TTC549 (cell line): ENCODE measurements at regions not wholly inside any gene's neighbourhood (a gene's known extent, or its start where the extent isn't known, plus 50 kb on each side); places are given as distances from the start of the nearest gene placed in this dataset.
"Not testable (repeated sequence)": the region's sequence is repeated elsewhere in the genome, so short reads cannot be mapped to it uniquely, and the experiment has no call there.

ENCODE experiments used
- FAIRE-seq: peaks from 2 replicates; lab custom pipeline; 2012; peaks lifted over from hg19 to GRCh38; lab: Jason Lieb, UNC

DNA sequence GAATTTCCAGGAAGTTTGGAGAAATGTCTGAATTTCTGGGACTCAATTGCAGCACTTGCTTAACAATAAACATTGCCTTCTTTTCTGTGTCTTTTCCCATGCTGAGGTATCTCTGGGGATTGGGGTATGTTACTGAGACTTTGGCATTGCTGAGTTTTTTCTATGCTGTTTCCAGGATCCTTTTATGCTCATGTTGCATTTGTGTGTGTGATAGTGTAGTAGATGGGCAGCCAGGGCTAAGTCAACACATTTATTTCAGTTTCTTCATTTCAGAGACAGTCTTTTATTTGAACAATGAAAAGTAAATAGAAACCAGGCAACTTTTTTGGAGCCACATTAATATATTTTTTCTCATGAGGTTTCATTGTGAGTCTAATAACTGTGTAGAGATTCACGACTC is 1160.3 kb upstream of the TMEM132C start:
- no peak for FAIRE-seq

DNA sequence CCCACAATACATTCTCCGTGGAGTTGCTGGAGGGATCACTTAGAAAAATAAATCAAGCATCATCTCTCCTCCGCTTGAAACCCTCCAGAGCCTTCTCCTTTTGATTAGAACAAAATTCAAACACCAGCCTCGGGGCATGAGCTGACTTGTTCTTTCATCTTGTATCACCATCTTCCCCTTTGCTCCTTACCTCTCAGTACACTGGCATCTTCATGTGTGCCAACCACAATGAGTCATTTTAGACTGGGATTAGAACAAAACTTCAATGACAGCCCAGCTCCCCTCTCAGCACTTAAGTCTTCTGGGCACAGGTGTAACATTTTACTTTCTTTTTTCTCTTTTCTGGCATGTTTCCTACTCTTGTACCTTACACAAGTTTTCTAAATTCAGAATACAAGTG is 1159.2 kb upstream of the TMEM132C start:
- FAIRE-seq, result no peak

DNA sequence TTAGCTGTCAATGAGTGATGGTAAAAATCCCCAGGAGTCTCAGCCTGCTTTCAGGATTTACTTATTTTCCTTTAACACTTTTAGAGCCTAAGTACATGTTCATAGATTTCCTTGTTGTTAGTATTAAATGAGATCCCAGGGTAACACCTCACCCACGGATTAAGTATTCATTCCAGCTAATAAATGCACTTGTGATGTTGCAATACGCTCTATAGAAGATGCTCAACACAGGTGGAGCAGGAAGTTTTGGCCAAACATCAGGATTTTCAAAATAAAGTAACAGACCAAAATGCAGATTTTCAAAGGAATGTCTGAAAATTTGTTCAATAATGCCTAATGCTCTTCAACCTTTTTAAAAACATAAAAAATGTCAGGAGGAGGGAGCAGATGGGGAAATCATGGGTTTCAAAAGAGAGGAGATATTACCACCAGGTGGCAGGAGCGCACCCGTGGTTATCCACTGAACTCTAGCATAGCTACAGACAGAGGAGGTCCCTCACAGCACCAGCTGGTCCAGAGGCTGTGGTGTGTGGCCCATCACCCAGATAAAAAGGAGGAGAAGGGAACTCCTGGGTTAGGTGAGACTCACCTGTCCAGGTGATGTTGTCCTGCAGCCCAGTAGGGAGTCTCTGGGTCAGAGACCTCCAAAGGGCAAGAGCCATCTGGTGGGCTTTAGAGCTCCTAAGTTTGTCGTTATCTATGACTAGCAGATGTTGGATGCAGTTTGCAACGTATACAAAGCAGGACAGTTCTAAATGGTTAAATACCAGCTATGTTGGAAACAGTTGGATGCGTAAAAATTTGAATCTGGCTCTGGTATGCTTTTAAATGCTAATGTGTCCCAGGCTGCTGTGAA is 1158.4 kb upstream of the TMEM132C start:
- no peak for FAIRE-seq

DNA sequence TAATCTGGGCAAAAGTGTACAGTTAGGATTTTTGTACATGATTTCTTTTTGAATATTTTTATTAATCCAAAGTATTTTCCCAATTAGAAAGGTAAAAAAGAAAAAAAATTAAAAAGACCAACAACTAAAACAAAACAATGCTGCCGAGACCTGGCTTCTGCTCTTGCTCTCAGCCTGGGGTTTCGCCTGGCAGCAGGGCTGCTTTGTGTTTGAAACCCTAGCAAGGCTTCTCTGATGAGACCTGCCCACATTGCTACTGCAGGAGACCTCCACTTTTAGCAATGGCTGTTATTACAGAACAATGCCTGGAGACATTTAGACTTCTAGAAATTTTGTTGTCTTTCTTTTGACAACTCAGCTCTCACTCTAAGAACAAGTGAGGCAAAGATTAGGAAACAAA is 1153.0 kb upstream of the TMEM132C start:
- FAIRE-seq, result no peak

DNA sequence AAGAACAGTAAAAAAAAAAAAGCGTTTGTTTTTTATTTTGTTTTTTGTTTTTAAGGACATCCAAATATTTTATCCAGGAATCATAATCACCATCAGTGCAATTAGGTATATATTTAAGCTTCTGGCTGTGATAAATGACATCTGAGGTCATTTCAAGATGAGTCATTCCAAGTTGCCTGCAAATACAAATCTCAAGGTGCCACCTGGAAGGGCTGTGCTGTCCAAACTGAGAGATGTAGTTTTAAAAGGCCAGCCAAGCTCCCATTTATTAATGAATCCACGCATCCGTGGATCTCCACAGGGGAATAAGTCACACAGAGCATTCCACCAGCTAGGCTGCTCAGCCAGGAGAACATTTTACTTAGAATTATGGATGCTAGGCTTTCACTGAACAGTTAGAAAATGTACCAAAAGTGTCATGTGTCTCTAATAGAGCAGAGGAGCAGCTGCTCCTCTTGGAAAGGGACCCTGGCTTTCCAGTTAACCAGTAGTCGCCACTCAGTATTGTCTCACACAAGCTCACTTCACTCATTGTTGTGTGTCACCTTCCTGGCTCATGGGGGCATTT is 1151.4 kb upstream of the TMEM132C start:
- no peak for FAIRE-seq

DNA sequence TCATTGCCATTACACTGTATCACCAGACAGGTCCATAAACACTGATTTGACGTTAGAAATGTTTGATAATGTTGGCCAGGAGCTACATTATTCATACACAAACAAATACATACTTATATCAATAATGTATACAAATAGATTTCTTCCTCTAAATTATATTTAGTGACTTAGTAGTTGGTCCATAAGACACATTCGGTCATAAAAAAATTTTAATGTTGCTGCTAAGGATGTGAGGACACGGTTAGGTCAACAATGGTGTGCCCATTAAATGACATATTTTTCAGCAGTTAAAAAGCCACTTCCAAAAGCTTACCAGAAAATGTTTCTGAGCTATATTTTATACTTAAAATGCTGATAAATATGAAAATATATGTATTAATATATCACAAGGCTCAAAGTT is 1148.7 kb upstream of the TMEM132C start:
- no peak for FAIRE-seq

DNA sequence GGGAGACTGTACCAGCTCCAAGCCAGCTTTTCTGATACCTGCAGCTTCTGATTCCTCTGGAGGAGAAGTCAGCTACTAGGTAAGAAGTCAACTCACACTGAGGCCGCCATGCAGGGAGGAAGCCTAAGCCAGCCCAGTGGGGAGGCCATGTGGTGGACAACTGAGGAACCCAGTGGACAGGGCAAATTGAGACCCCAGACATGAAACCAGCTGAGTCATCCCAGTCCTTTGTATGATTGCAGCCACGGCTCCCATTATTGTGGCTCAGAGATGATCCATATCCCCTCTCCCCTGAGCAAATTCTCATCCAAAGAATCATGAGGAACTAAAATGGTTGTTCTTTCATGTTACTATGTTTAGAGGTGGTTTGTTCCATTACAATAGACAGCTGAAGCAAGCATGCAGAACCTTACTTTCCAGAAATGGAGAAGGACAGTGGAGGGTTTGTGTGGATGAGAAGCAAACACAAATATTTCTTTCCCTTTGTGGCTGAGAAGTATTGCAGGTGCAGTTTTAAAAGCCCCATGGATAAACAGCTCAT is 1147.3 kb upstream of the TMEM132C start:
- no peak for FAIRE-seq

DNA sequence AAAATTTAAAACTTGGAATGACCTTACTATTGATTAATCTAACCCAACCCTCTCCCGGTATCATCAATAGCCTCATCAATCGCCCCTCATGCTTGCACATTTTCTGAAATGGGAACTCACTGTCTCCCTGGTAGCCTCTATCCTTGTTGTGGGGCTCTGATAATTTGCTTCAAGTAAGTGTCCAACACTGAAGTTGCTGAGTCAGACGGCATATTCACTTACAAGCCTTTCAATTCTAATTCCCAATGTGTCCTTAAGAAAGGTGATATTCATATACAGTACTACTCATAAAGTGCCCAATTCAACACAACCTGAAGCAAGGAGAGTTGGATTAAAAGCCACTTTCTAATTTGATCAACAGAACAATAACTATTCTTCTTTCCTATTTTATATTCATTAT is 1146.1 kb upstream of the TMEM132C start:
- FAIRE-seq, result no peak

DNA sequence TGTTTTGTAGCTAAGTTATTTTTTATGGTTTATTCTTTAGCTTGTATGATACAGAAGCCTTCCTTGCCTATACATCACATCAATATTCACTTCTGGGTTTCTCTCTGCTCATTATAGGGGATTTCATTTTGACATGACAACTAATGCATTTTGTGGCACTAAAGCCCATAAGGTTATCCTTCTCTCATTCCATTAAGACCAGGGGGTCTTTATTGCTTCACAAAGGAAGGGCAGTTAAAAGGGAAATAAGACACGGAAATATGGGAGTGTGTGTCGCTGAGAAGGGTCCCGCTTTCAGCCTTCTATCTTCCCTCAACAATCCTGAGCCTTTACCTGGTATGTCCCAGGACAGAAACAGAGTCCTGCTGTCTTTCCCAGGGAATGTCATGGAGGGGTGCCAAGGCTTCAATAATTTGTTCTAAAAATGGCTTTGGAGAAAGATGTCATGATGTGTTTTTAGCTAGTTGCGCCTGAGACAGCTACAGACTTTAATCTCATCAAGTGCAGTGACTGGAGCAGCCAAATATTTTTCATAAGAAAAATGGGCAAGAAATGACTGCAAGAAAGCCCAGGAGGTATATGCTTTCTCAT is 1145.4 kb upstream of the TMEM132C start:
- FAIRE-seq, result no peak

DNA sequence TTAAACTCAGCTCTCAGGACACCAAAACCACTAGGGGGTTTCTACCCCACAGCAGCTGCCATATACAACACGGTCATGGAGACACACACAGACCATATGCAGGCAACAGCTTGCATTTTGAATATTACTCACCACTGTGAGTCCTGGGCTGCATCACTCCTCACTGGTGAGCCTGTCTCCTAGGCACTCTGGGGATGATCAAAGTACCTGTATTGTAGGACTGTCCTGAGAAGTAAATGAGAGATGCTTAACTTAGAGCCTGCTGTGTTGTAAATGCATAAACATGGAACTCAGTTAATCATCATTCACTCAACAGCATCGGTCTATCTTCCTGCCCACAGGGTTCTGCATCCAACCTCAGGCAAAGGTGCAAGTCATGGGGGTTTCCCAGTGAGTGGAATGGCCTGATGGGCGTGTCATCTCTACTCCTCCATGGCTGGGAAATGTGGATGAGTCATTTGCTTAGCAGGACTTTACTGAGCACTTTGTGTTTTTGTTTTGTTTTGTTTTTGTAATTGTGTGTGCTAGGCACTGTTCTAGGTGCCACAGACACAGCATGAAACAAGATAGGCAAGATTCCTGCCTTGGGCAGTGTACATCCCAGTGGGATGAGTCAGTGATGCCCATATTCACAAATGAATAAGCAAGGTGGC is 1141.2 kb upstream of the TMEM132C start:
- no peak for FAIRE-seq

DNA sequence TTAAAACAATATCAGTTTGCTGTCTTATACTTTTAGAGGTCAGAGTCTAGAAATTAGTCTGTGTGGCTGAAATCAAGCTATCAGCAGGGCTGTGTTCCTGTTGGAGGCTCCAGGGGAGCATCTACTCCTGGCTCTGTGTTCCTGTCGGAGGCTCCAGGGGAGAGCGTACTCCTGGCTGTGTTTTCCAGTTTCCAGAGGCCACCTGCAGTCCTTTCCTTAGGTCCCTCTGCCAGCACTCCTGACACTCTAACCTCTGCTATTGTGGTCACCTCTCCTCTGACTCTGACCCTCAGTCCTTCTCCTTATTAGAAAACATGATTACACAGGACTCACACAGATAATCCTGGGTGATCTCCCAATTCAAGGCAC is 1140.7 kb upstream of the TMEM132C start:
- no peak for FAIRE-seq

DNA sequence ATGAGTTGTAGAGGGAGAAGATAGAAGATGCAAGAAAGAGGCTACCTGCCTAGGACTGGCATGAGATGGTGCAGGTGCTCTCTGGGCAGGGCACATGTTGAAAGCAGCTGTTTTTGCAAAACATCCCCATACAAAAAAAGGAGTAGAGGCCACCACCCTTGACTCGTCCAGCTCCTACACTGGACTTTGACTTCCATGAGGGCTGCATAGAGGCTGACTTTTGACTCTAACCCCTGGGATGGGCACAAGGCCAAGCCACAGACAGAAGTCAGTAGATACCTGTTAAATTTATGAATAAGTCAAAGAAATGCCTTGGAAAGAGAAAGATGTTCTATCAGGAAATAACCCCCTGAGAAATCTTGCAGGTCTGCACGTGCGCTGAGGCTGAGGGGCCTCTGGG is 1139.1 kb upstream of the TMEM132C start:
- no peak for FAIRE-seq

DNA sequence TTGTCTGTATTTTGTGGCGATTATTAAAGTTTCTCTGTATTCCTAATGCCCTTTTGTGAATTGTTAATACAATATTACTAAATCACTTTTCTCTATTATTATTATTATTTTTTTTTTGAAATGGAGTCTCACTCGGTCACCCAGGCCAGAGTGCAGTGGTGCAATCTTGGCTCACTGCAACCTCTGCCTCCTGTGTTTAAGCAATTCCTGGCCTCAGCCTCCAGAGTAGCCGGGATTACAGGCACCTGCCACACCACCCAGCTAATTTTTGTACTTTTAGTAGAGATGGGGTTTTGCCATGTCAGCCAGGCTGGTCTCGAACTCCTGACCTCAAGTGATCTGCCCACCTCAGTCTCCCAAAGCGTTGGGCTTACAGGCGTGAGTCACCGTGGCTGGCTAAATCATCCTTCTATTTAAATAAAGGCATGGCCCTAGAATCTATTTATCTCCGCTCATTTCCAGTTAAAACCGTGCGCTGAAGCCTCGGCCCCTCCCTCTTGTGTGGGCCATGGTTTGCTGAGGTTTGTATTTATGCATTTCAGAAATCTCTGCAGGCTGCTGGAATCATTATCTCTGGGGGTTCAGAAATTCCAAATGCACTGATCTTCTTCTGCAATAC is 1136.4 kb upstream of the TMEM132C start:
- no peak for FAIRE-seq

DNA sequence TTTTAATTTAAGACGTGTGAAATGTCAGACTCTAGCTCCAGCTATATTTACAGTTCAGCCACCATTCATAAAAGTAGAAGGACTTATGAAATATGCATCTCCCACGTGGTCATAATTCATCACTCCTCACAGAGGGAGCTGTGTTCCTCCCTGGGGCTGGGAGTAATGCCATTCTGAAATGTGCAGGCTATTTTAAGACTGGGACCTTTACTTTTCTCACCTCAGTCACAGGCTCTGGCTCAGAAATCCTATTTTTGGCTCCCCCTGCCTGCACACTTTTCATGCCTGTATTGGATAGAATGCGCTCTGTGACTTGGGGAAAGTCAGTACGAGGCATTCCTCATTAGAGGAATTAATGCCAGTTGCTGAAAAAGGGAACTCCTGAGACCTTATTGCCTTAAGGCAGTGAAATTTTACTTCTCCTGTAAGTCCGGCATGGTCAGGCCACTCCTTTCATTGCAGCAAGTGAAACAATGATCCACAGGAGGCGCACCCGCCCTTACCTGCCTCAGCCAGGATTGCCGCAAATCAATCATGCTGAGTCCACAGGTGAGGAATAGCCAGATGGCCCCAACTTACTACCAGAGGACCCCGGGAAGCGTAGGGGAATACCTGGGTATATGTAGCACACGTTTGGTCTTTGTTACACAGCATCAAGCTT is 1133.2 kb upstream of the TMEM132C start:
- FAIRE-seq, result no peak

DNA sequence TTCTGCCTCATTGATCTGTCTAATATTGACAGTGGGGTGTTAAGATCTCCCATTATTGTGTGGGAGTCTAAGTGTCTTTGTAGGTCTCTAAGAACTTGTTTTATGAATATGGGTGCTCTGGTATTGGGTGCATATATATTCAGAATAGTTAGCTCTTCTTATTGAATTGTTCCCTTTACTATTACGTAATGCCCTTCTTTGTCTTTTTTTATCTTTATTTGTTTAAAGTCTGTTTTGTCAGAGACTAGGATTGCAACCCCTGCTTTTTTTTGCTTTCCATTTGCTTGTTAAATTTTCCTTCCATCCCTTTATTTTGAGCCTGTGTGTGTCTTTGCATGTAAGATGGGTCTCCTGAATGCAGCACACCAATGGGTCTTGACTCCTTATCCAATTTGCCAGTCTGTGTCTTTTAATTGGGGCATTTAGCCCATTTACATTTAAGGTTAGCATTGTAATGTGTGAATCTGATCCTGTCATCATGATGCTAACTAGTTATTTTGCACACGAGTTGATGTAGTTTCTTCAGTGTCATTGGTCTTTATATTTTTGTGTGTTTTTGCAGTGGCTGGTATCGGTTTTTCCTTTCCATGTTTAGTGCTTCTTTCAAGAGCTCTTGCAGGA is 1126.0 kb upstream of the TMEM132C start:
- FAIRE-seq, result not testable (repeated sequence)

DNA sequence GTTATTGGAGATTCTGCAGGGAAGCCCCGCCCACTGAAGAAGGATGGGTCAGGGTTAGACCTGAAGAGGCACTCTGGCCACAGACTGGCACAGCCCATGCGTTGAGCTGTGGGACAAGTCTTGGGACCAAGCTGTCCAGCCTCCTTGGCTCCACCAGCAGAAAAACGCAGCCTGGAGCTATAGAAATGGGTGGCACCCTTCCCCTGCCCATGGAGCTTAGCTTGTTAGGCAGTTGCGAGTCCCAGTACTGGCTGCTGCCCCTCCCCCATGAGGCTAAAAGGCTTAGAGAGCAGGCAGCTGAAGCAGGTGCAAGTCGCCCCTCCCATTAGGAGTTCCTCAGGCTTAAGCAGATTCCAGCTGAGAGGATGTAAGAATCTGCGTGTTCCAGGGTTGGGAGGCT is 1124.0 kb upstream of the TMEM132C start:
- FAIRE-seq, result no peak

DNA sequence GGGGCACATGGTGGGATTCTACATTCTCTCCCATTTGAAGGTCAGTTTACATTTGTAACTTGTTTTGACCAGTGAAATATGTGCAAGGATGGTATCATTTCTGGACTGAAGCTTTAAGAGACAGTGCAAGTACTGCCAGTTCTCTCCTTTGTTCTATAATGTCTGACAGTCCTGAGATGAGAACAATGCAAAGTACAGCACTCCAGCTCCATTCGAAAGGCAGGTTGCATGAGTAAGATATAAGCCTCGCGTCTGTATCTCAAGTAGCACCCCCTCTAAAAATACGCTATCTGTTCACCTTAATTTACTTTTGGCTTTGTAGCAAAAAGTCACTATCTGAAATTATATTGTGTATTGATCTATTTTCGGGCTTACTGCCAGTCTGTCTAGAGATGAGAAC is 1122.2 kb upstream of the TMEM132C start:
- no peak for FAIRE-seq

DNA sequence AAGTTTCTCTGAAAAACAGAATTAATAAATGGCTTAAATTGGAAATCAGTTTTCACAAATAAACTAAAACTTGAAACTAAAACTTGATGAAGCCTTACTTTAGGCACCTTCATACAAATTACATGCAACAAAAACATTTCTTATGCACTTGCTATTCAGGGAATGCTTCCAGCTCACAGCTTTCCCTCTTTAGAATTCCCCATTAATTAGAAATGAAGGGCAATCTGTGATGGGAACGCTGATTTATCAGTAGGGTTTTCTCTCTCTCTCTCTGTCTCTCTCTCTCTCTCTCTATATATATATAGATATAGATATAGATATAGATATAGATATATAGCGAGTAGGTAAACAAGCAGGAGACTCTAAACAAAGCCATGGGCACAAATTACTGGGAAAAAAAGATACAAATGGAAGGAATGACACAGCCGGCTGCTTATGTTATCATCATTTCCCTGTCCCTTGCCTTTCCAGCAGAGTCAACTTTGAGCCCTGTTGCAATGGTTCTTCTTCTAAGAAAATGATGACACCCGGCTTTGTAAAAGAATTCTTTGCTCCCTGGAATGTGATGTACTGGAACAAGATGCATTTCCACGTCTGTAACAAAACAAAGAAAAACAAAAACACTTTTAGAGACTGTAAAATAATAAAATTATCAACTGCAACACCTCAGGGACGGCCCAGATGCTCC is 1121.6 kb upstream of the TMEM132C start:
- FAIRE-seq, result no peak

DNA sequence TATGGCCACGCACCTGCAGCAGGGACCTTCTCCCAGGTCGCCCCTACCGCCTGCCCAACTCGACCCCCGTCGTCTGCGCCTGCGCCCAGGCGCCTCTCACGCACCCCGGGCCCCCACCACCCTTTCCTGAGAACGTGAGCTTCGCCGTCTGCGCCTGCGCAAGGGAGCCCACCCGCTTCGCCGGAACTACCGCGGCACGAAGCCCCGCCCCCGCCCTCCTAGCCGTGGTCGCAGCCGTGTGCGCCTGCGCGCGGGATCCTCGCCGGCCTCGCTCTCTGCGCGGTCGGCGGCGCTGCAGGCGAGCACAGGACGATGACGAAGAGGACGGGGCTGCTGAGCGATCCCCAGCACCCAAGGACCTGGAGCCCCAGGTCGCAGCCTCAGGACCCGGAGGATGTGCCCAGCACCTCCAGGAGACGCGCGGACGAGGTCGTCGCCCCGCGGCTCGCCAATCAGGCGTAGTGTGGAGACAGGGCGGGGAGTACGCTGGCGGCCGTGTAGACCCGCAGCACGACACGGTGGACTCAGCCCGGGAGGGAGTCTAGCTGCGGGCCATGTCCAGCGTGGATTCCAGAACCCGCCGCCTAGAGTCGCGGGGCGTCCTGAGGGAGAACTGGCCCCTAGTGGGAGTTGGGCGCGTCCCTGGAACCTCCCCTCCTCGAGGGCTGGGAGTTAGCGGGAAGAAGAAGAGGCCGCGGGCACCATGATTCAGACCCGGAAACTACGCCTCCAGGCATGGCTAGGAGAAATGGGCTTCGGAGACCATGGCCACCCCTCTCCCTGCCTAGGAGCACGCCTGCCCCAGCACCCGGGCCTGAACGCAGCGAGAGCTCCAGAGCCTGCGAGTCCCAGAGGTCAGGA is 1120.8 kb upstream of the TMEM132C start:
- no peak for FAIRE-seq
